Muscle layer of duodenum (tissue), 2 donors: ENCODE measurements at regions not wholly inside any gene's neighbourhood (a gene's known extent, or its start where the extent isn't known, plus 50 kb on each side); places are given as distances from the start of the nearest gene placed in this dataset.
"Not testable (repeated sequence)": the region's sequence is repeated elsewhere in the genome, so short reads cannot be mapped to it uniquely, and the experiment has no call there.

Experiments used
- H3K27ac ChIP-seq: one replicate; pipeline ENCODE4 v1.7.0; 2013; ENCODE audit warnings: mild to moderate bottlenecking, low read length
- H3K27me3 ChIP-seq: one replicate; pipeline ENCODE4 v1.7.0; 2013; ENCODE audit warnings: low read depth, mild to moderate bottlenecking, control low read depth, low read length
- H3K36me3 ChIP-seq, 2 donors: one replicate each; pipeline ENCODE4 v1.7.0; 2013; ENCODE audit warnings: low read length in 2 of 2, control low read depth in 1 of 2, mild to moderate bottlenecking in 1 of 2; ENCODE audit not compliant: insufficient read depth in 2 of 2, control insufficient read depth in 1 of 2
- H3K4me1 ChIP-seq, 2 donors: one replicate each; pipeline ENCODE4 v1.7.0; 2013; ENCODE audit warnings: low read length in 2 of 2, mild to moderate bottlenecking in 2 of 2, control low read depth in 1 of 2, moderate library complexity in 1 of 2; ENCODE audit not compliant: insufficient read depth in 2 of 2, control insufficient read depth in 1 of 2
- H3K4me3 ChIP-seq, 2 donors: one replicate each; pipeline ENCODE4 v1.7.0; 2013; ENCODE audit warnings: low read length in 2 of 2, low read depth in 1 of 2, mild to moderate bottlenecking in 1 of 2
- H3K9me3 ChIP-seq, 2 donors: one replicate each; pipeline ENCODE4 v1.7.0; 2013; ENCODE audit warnings: low read length in 2 of 2, control low read depth in 1 of 2, mild to moderate bottlenecking in 1 of 2; ENCODE audit not compliant: control insufficient read depth in 1 of 2
- donor health status: healthy.

GRCh38 chr6:25192590-25193459 is 86.3 kb upstream of the CARMIL1 start:
- peak overlapping the region; percentile 16 to 17 for H3K4me3 ChIP-seq
- H3K27ac ChIP-seq = peak overlapping the region; percentile 75
- H3K4me1 ChIP-seq = peaks cover 0 to 6% of the 10 kb centered on the region in 2 donors
- no peaks in the 10 kb centered on the region for H3K27me3 ChIP-seq
- H3K9me3 ChIP-seq = no peaks in the 10 kb centered on the region
- no peaks in the 10 kb centered on the region for H3K36me3 ChIP-seq

- H3K9me3 ChIP-seq = no peaks in the 10 kb centered on the region
- H3K4me3 ChIP-seq = no peak overlapping the region
- peaks cover 0 to 6% of the 10 kb centered on the region in 2 donors for H3K4me1 ChIP-seq
- H3K36me3 ChIP-seq = no peaks in the 10 kb centered on the region
- H3K27me3 ChIP-seq = no peaks in the 10 kb centered on the region
- H3K27ac ChIP-seq = peak overlapping the region; percentile 75
These were observed 85.6 kb upstream of the CARMIL1 start for GRCh38 chr6:25193460-25194171.

- Histone ChIP-seq H3K27ac (no peak overlapping the region), H3K36me3 (no peaks in the 10 kb centered on the region), H3K9me3 (no peaks in the 10 kb centered on the region), H3K4me1 (peaks cover 0 to 6% of the 10 kb centered on the region in 2 donors), H3K4me3 (no peak overlapping the region), H3K27me3 (no peaks in the 10 kb centered on the region)
These were observed 84.9 kb upstream of the CARMIL1 start for GRCh38 chr6:25194172-25194678.

- Histone ChIP-seq H3K9me3 (no peaks in the 10 kb centered on the region), H3K4me1 (peaks cover 0 to 6% of the 10 kb centered on the region in 2 donors), H3K27ac (no peak overlapping the region)
These were observed 82.7 kb upstream of the CARMIL1 start for GRCh38 chr6:25196464-25196863.

GRCh38 chr6:25197111-25197510 is 82.1 kb upstream of the CARMIL1 start:
- Histone ChIP-seq H3K4me1 (peaks cover 0 to 6% of the 10 kb centered on the region in 2 donors), H3K27ac (no peak overlapping the region), H3K9me3 (no peaks in the 10 kb centered on the region), H3K27me3 (no peaks in the 10 kb centered on the region), H3K4me3 (no peak overlapping the region), H3K36me3 (no peaks in the 10 kb centered on the region)

More at GRCh38 chr6:25196464-25196863, 82.7 kb upstream of the CARMIL1 start:
- Histone ChIP-seq H3K4me3 (no peak overlapping the region), H3K36me3 (no peaks in the 10 kb centered on the region), H3K27me3 (no peaks in the 10 kb centered on the region)

GRCh38 chr6:25199544-25199943 is 79.6 kb upstream of the CARMIL1 start:
- Histone ChIP-seq H3K4me1 (no peaks in the 10 kb centered on the region), H3K9me3 (no peaks in the 10 kb centered on the region), H3K27me3 (no peaks in the 10 kb centered on the region), H3K4me3 (no peak overlapping the region), H3K36me3 (no peaks in the 10 kb centered on the region), H3K27ac (no peak overlapping the region)

GRCh38 chr6:25202504-25202903 is 76.7 kb upstream of the CARMIL1 start:
- H3K4me1 ChIP-seq = no peaks in the 10 kb centered on the region
- peaks cover 0 to 5% of the 10 kb centered on the region in 2 donors for H3K9me3 ChIP-seq
- no peaks in the 10 kb centered on the region for H3K27me3 ChIP-seq
- no peak overlapping the region for H3K27ac ChIP-seq
- no peak overlapping the region for H3K4me3 ChIP-seq
- no peaks in the 10 kb centered on the region for H3K36me3 ChIP-seq

GRCh38 chr6:25205629-25206028 is 73.5 kb upstream of the CARMIL1 start:
- no peaks in the 10 kb centered on the region for H3K36me3 ChIP-seq
- H3K27me3 ChIP-seq = no peaks in the 10 kb centered on the region
- no peaks in the 10 kb centered on the region for H3K4me1 ChIP-seq
- peaks cover 0 to 5% of the 10 kb centered on the region in 2 donors for H3K9me3 ChIP-seq
- H3K4me3 ChIP-seq = no peak overlapping the region
- H3K27ac ChIP-seq = no peak overlapping the region

- not testable (repeated sequence) for H3K9me3 ChIP-seq, H3K4me3 ChIP-seq, H3K27ac ChIP-seq, H3K27me3 ChIP-seq, H3K36me3 ChIP-seq, H3K4me1 ChIP-seq
These were observed 71.6 kb upstream of the CARMIL1 start for GRCh38 chr6:25207453-25208155.

GRCh38 chr6:25215881-25216280 is 63.3 kb upstream of the CARMIL1 start:
- no peaks in the 10 kb centered on the region for H3K27me3 ChIP-seq
- H3K9me3 ChIP-seq = no peaks in the 10 kb centered on the region
- no peak overlapping the region for H3K27ac ChIP-seq
- no peaks in the 10 kb centered on the region for H3K36me3 ChIP-seq
- H3K4me3 ChIP-seq = no peak overlapping the region
- H3K4me1 ChIP-seq = no peaks in the 10 kb centered on the region

GRCh38 chr6:25217302-25217701 is 61.9 kb upstream of the CARMIL1 start:
- Histone ChIP-seq H3K4me3 (no peak overlapping the region), H3K27me3 (no peaks in the 10 kb centered on the region), H3K9me3 (no peaks in the 10 kb centered on the region), H3K4me1 (no peaks in the 10 kb centered on the region), H3K27ac (no peak overlapping the region), H3K36me3 (no peaks in the 10 kb centered on the region)
